OCI-LY7 (cell line): ENCODE measurements at regions not wholly inside any gene's neighbourhood (a gene's known extent, or its start where the extent isn't known, plus 50 kb on each side); places are given as distances from the start of the nearest gene placed in this dataset.

Experiments
- CTCF ChIP-seq: fragments of 200-600 bp; sonication (generic); conservative IDR thresholded peaks from 2 replicates; pipeline ENCODE4 v1.5.1; 2014; ENCODE audit warnings: mild to moderate bottlenecking, antibody characterized with exemption, low read length, moderate library complexity, mixed read lengths
- EZH2phosphoT487 ChIP-seq: fragments of 200-600 bp; sonication (generic); IDR thresholded peaks from 2 replicates; pipeline ENCODE4 v1.6.1; 2018; ENCODE audit warnings: low read depth, borderline replicate concordance, mild to moderate bottlenecking, mixed run types, antibody characterized with exemption, low read length, moderate library complexity, mixed read lengths

- no peak for TF ChIP-seq CTCF
- TF ChIP-seq EZH2phosphoT487 = no peak
Observed at GRCh38 chr17:79465011-79465680, 145.7 kb downstream of the RBFOX3 start.
